Adipocyte (in vitro differentiated cells): ENCODE measurements at regions not wholly inside any gene's neighbourhood (a gene's known extent, or its start where the extent isn't known, plus 50 kb on each side); places are given as distances from the start of the nearest gene placed in this dataset.

Source experiments
- DNase-seq: peaks from one replicate; pipeline ENCODE4 v3.0.0-alpha.2; 2015; ENCODE audit warnings: low read depth
- H3K27me3 ChIP-seq: replicated peaks from 2 replicates; pipeline ENCODE4 v1.7.0; 2013; ENCODE audit warnings: mild to moderate bottlenecking, low read length, moderate library complexity; ENCODE audit not compliant: control insufficient read depth, insufficient read depth
- H3K36me3 ChIP-seq: 2 replicates; pipeline ENCODE4 v1.7.0; 2013; ENCODE audit warnings: low read length, mild to moderate bottlenecking, moderate library complexity; ENCODE audit not compliant: control insufficient read depth, insufficient read depth, severe bottlenecking
- H3K4me1 ChIP-seq: 2 replicates; pipeline ENCODE4 v1.7.0; 2013; ENCODE audit warnings: mild to moderate bottlenecking, low read length, moderate library complexity; ENCODE audit not compliant: control insufficient read depth, insufficient read depth
- H3K4me3 ChIP-seq: 2 replicates; pipeline ENCODE4 v1.7.0; 2013; ENCODE audit warnings: mild to moderate bottlenecking, low read length, moderate library complexity
- H3K9ac ChIP-seq: 2 replicates; pipeline ENCODE4 v1.7.0; 2013; ENCODE audit warnings: mild to moderate bottlenecking, low read length, moderate library complexity
- H3K9me3 ChIP-seq: 2 replicates; pipeline ENCODE4 v1.7.0; 2013; ENCODE audit warnings: mild to moderate bottlenecking, low read length, moderate library complexity; ENCODE audit not compliant: control insufficient read depth

- DNase-seq = no peak
- no peaks in the 10 kb centered on the region for H3K4me1 ChIP-seq
- no peak overlapping the region for H3K9ac ChIP-seq
- H3K27me3 ChIP-seq = no peaks in the 10 kb centered on the region
- no peaks in the 10 kb centered on the region for H3K36me3 ChIP-seq
- peaks cover 8% of the 10 kb centered on the region for H3K9me3 ChIP-seq
- H3K4me3 ChIP-seq = no peak overlapping the region
These were observed 1441.4 kb downstream of the AACS start for GRCh38 chr12:126506426-126507182.

DNA sequence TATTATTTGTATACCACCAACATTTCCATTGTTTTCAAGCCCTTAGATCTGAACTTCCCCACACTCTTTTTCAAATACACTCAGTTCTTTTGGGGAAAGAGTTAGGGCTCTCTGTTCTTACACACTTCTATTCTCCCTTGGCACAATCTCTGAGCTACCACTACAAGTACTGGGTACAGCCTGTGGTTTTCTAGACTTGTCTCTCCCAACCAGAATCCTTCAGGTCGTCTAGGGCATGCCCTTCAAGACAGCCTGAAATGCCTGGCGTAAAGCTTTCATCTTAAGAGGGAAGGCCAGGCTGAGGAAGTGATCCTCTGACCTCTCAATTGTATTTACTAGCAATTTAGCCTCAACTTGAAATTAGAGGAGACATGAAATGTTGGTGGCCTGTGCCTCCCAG lies 1442.0 kb downstream of the AACS start:
- no peak for DNase-seq
- no peak overlapping the region for H3K9ac ChIP-seq
- no peak overlapping the region for H3K4me3 ChIP-seq
- H3K4me1 ChIP-seq = no peaks in the 10 kb centered on the region
- peaks cover 8% of the 10 kb centered on the region for H3K9me3 ChIP-seq
- H3K27me3 ChIP-seq = no peaks in the 10 kb centered on the region
- H3K36me3 ChIP-seq = no peaks in the 10 kb centered on the region

DNA sequence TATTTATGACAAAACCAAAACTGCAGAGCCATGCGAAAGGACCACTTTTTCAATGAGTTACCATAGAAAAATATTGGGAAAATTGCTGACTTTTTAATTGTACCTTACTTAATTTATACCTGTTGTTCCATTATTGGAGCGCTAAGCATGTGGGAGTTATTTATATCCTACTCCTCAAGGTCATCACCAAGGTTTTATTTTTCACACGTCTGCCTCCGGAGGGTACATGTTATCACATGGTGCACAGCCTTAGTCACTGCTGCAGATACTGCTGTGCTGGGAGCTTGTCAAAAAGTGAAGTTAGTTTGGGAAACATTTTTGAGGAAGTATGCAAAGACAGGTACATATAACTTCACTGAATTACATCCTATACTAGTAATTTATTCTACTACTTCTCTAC lies 1444.3 kb downstream of the AACS start:
- Histone ChIP-seq H3K4me3 (no peak overlapping the region), H3K27me3 (no peaks in the 10 kb centered on the region), H3K9ac (no peak overlapping the region), H3K4me1 (no peaks in the 10 kb centered on the region), H3K36me3 (no peaks in the 10 kb centered on the region), H3K9me3 (peaks cover 8% of the 10 kb centered on the region)
- DNase-seq = no peak

- Histone ChIP-seq H3K36me3 (no peaks in the 10 kb centered on the region), H3K4me3 (no peak overlapping the region), H3K27me3 (no peaks in the 10 kb centered on the region), H3K9ac (no peak overlapping the region), H3K9me3 (peaks cover 8% of the 10 kb centered on the region), H3K4me1 (no peaks in the 10 kb centered on the region)
- DNase-seq = no peak
These were observed 1445.4 kb downstream of the AACS start for GRCh38 chr12:126510630-126511029.

- Histone ChIP-seq H3K9me3 (peaks cover 4% of the 10 kb centered on the region), H3K4me1 (no peaks in the 10 kb centered on the region)
- no peak for DNase-seq
These were observed 1448.0 kb downstream of the AACS start for GRCh38 chr12:126512916-126513913.

DNA sequence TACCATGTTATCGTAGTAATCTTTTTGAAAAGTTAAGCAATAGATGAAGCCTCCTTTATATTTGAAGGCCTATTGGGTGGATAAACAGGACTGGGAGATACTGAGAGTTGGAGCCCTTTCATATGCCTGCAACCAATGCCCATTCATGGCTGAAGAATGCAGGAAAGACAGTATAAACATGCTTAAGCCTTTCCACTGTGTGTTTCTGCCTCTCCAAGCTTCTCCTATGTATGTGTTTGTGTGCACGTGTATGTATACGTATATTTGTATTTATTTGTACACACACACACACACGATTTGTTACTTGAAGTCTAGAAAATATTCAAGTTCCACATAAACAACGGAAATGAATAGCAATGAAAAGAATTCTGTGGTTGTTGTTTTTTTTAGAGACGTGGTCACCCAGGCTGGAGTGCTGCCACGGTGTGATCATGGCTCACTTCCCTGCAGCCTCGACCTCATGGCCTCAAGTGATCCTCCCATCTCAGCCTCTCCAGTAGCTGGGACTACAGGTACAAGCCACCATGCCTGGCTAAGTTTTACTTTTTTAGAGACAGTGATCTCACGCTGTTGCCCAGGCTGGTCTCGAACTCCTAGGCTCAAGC lies 1453.5 kb downstream of the AACS start:
- H3K4me1 ChIP-seq = no peaks in the 10 kb centered on the region
- peaks cover 4% of the 10 kb centered on the region for H3K9me3 ChIP-seq
- no peak for DNase-seq
- no peak overlapping the region for H3K4me3 ChIP-seq
- H3K36me3 ChIP-seq = no peaks in the 10 kb centered on the region
- H3K27me3 ChIP-seq = no peaks in the 10 kb centered on the region
- H3K9ac ChIP-seq = no peak overlapping the region

More at GRCh38 chr12:126512916-126513913, 1448.0 kb downstream of the AACS start:
- Histone ChIP-seq H3K4me3 (no peak overlapping the region), H3K36me3 (no peaks in the 10 kb centered on the region), H3K9ac (no peak overlapping the region), H3K27me3 (no peaks in the 10 kb centered on the region)

GRCh38 chr12:126519833-126520232 lies 1454.6 kb downstream of the AACS start:
- H3K9ac ChIP-seq = no peak overlapping the region
- H3K4me3 ChIP-seq = no peak overlapping the region
- no peaks in the 10 kb centered on the region for H3K27me3 ChIP-seq
- H3K9me3 ChIP-seq = peaks cover 4% of the 10 kb centered on the region
- DNase-seq = no peak
- H3K36me3 ChIP-seq = no peaks in the 10 kb centered on the region
- no peaks in the 10 kb centered on the region for H3K4me1 ChIP-seq

DNA sequence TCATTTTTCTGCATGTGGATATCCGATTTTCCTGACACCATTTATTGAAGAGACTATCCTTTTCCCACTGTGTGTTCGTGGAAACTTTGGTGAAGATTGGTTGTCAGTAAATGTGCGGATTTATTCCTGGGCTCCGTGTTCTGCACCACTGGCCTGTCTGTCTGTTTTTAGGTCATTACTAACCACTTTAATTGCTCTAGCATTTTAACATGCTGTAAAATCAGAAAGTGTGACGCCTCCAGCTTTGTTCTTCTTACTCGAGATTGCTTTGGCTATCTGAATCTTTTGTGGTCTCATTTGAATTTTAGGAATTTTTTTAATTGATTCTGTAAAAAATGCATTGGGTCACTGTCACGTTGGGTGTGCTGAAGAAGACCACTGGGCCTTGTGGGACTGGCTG lies 1458.7 kb downstream of the AACS start:
- H3K9ac ChIP-seq = no peak overlapping the region
- no peaks in the 10 kb centered on the region for H3K4me1 ChIP-seq
- no peaks in the 10 kb centered on the region for H3K9me3 ChIP-seq
- no peak for DNase-seq
- H3K4me3 ChIP-seq = no peak overlapping the region
- H3K27me3 ChIP-seq = no peaks in the 10 kb centered on the region
- no peaks in the 10 kb centered on the region for H3K36me3 ChIP-seq

DNA sequence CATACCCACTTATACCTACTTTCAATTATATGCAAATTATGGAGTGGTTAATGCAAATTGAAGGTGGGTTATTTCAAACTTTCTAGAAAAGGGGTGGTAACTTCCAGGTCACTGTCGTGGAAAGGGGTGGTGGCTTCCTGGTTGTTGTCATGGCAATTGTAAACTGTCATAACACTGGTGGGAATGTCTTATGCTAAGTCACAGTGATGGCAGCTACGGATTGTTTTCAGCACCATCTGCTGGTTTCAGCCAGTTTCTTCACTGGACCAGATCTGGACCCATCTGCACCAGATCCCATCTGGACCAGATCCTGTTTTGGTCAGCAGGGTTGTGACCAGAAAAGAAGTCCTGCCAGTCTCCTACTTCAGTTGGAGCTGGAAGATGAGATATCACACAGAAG lies 1469.3 kb downstream of the AACS start:
- Histone ChIP-seq H3K27me3 (no peaks in the 10 kb centered on the region), H3K4me3 (no peak overlapping the region), H3K36me3 (no peaks in the 10 kb centered on the region), H3K9ac (no peak overlapping the region), H3K4me1 (no peaks in the 10 kb centered on the region), H3K9me3 (no peaks in the 10 kb centered on the region)
- no peak for DNase-seq

DNA sequence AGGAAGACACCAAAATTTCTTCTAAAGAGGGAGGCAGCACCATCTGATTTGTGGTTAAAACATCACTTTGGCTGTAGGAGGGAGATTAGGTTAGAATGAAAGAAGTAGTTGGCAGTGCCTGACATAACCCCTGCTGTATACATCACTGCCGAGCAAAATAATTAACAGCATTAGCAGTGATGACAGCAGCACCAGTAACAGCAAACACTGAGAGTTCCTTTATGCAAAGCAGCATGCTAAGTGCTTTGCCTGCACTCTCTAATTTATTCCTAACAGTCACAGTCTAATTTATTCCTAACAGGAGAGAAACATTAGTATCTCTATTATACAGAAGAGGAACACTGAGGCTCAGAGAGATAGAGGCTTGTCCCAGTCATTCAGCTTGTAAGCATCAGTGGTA lies 1469.7 kb downstream of the AACS start:
- no peaks in the 10 kb centered on the region for H3K27me3 ChIP-seq
- no peaks in the 10 kb centered on the region for H3K9me3 ChIP-seq
- DNase-seq = no peak
- no peak overlapping the region for H3K9ac ChIP-seq
- H3K4me1 ChIP-seq = no peaks in the 10 kb centered on the region
- no peak overlapping the region for H3K4me3 ChIP-seq
- H3K36me3 ChIP-seq = no peaks in the 10 kb centered on the region

DNA sequence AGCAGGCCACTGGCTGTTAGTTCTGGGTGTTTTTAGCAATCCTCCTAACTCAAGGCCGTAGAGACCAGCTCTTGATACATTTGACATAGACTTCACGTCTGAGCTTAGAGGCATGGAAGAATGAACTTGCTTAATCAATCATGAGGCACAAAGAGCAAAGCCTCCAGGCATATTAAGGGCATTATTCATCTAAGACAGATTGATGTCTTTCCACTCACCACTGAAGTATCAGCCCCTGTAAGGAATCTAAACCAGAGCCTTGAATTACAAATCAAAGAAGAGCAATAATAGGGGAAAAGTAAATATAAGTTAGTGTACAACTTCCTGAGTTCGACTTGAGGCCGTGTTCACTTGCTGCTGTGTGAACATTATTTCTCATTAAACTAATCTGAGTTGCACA lies 1470.7 kb downstream of the AACS start:
- Histone ChIP-seq H3K4me1 (no peaks in the 10 kb centered on the region), H3K9me3 (no peaks in the 10 kb centered on the region), H3K9ac (no peak overlapping the region), H3K4me3 (no peak overlapping the region), H3K36me3 (no peaks in the 10 kb centered on the region), H3K27me3 (no peaks in the 10 kb centered on the region)
- DNase-seq = no peak
